ENCODE measurements at regions not wholly inside any gene's neighbourhood (a gene's known extent, or its start where the extent isn't known, plus 50 kb on each side); places are given as distances from the start of the nearest gene placed in this dataset.

DNA sequence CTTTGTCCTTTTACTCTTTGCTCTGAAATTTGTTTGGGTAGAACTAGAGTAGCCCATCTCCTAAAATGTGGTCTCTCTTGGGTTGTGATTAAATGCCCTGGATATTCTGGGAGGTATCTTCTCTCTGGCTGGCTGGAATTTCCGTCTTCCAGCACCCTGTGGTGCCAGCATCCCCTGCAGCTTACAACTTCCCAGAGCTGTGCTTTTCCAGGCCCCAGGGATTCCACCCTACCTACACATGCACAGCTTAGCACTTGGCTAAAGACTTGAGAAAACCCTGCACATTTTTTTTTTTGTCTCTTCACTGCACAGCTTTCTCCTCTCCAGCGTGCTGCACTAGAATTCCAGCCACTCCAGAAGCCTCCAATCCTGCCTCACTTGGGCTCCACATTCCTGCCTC, 334.7 kb downstream of the IRS2 start:
- Histone ChIP-seq H3K9ac (ENCODE audit: low read length) (no peak overlapping the region), H3K4me3 (ENCODE audit: low read depth, low read length, poor library complexity, severe bottlenecking) (no peak overlapping the region), H3K79me2 (ENCODE audit: insufficient read depth, low read length) (no peaks in the 10 kb centered on the region), H3K27ac (ENCODE audit: low read depth, low read length, poor library complexity, severe bottlenecking) (no peak overlapping the region), H3K9me2 (ENCODE audit: low read depth, low read length) (no peaks in the 10 kb centered on the region; the same call in 1 of the 2 replicates), H3K27me3 (ENCODE audit: insufficient read depth, low read length) (no peaks in the 10 kb centered on the region), H3K9me3 (ENCODE audit: low read length) (peaks cover 6% of the 10 kb centered on the region; the same call in 1 of the 2 replicates), H3F3A (ENCODE audit: insufficient read depth, low read length) (no peaks in the 10 kb centered on the region), H2AFZ (ENCODE audit: low read length) (no peak overlapping the region), H3K4me2 (ENCODE audit: low read length) (no peak overlapping the region), H3K4me1 (ENCODE audit: insufficient read depth, low read length, severe bottlenecking) (no peaks in the 10 kb centered on the region), H4K20me1 (ENCODE audit: insufficient read depth, low read length) (no peaks in the 10 kb centered on the region), H3K36me3 (ENCODE audit: insufficient read depth, low read length) (no peaks in the 10 kb centered on the region)
- TF ChIP-seq, protein P1, sequence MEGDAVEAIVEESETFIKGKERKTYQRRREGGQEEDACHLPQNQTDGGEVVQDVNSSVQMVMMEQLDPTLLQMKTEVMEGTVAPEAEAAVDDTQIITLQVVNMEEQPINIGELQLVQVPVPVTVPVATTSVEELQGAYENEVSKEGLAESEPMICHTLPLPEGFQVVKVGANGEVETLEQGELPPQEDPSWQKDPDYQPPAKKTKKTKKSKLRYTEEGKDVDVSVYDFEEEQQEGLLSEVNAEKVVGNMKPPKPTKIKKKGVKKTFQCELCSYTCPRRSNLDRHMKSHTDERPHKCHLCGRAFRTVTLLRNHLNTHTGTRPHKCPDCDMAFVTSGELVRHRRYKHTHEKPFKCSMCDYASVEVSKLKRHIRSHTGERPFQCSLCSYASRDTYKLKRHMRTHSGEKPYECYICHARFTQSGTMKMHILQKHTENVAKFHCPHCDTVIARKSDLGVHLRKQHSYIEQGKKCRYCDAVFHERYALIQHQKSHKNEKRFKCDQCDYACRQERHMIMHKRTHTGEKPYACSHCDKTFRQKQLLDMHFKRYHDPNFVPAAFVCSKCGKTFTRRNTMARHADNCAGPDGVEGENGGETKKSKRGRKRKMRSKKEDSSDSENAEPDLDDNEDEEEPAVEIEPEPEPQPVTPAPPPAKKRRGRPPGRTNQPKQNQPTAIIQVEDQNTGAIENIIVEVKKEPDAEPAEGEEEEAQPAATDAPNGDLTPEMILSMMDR (IDR thresholded peaks at IDR 0.05; ENCODE audit: low read length): no peak
- TF ChIP-seq EZH2 (IDR thresholded peaks at IDR 0.05; ENCODE audit: borderline replicate concordance, low read length): no peak

DNA sequence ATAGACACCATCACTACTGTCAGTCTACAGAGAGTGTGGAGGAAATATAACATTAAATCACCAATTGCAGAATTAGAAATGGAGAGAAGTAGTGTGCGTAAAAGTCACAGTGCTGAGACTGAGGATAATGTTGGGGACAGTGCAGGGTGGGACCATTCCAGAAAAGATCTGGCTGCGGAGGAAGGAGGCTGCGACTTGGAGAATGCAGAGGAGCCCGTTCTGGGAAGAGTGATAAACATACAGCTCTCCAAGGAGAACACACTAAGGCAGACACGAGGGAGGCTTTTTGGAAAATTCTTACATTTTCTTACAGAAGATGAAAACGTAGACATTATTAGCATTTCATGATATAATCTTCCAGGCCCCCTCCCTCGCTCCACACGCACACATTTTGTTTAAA, 337.8 kb downstream of the IRS2 start:
- Histone ChIP-seq H3K4me3 (ENCODE audit: low read depth, low read length, poor library complexity, severe bottlenecking) (no peak overlapping the region), H3K79me2 (ENCODE audit: insufficient read depth, low read length) (no peaks in the 10 kb centered on the region), H3K4me2 (ENCODE audit: low read length) (no peak overlapping the region), H3K9ac (ENCODE audit: low read length) (no peak overlapping the region), H3K4me1 (ENCODE audit: insufficient read depth, low read length, severe bottlenecking) (no peaks in the 10 kb centered on the region), H3K27ac (ENCODE audit: low read depth, low read length, poor library complexity, severe bottlenecking) (no peak overlapping the region), H4K20me1 (ENCODE audit: insufficient read depth, low read length) (no peaks in the 10 kb centered on the region), H3K9me3 (ENCODE audit: low read length) (peaks cover 6% of the 10 kb centered on the region; the same call in 1 of the 2 replicates), H3K36me3 (ENCODE audit: insufficient read depth, low read length) (no peaks in the 10 kb centered on the region), H2AFZ (ENCODE audit: low read length) (no peak overlapping the region), H3K9me2 (ENCODE audit: low read depth, low read length) (no peaks in the 10 kb centered on the region; the same call in 1 of the 2 replicates), H3K27me3 (ENCODE audit: insufficient read depth, low read length) (no peaks in the 10 kb centered on the region), H3F3A (ENCODE audit: insufficient read depth, low read length) (no peaks in the 10 kb centered on the region)
- no peak for TF ChIP-seq EZH2 (IDR thresholded peaks at IDR 0.05; ENCODE audit: borderline replicate concordance, low read length)
- TF ChIP-seq, protein P1 (IDR thresholded peaks at IDR 0.05; ENCODE audit: low read length): no peak

DNA sequence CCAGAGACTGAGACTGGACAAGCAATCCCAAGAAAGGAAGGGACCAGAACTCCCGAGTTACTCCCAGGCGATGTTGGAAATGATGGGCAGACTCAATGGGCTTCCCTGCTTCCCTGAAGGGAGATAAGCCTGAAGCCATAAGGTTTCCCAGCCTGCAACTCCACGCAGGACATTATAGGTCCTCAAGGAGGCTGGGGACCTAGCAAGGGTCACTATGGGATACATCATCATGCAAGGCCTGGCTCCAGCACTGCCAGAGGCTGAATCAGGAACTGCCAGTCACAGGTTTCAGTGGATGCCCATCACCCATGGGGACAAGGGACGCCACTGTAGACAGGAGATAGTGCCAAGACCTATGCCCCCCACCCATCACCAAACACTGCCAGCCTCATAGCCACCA, 338.7 kb downstream of the IRS2 start:
- H3K36me3 ChIP-seq (ENCODE audit: insufficient read depth, low read length): no peaks in the 10 kb centered on the region
- H3K4me3 ChIP-seq (ENCODE audit: low read depth, low read length, poor library complexity, severe bottlenecking): no peak overlapping the region
- H4K20me1 ChIP-seq (ENCODE audit: insufficient read depth, low read length): no peaks in the 10 kb centered on the region
- no peaks in the 10 kb centered on the region for H3K4me1 ChIP-seq (ENCODE audit: insufficient read depth, low read length, severe bottlenecking)
- no peaks in the 10 kb centered on the region for H3K79me2 ChIP-seq (ENCODE audit: insufficient read depth, low read length)
- no peak overlapping the region for H2AFZ ChIP-seq (ENCODE audit: low read length)
- no peaks in the 10 kb centered on the region for H3K27me3 ChIP-seq (ENCODE audit: insufficient read depth, low read length)
- no peaks in the 10 kb centered on the region for H3K9me3 ChIP-seq (ENCODE audit: low read length)
- H3F3A ChIP-seq (ENCODE audit: insufficient read depth, low read length): no peaks in the 10 kb centered on the region
- TF ChIP-seq, protein P1 (IDR thresholded peaks at IDR 0.05; ENCODE audit: low read length): no peak
- no peak for TF ChIP-seq EZH2 (IDR thresholded peaks at IDR 0.05; ENCODE audit: borderline replicate concordance, low read length)
- no peak overlapping the region for H3K9ac ChIP-seq (ENCODE audit: low read length)
- no peaks in the 10 kb centered on the region; the same call in 1 of the 2 replicates for H3K9me2 ChIP-seq (ENCODE audit: low read depth, low read length)
- no peak overlapping the region for H3K4me2 ChIP-seq (ENCODE audit: low read length)
- H3K27ac ChIP-seq (ENCODE audit: low read depth, low read length, poor library complexity, severe bottlenecking): no peak overlapping the region
